AG09319 (cell line): ENCODE measurements at regions not wholly inside any gene's neighbourhood (a gene's known extent, or its start where the extent isn't known, plus 50 kb on each side); places are given as distances from the start of the nearest gene placed in this dataset.

ENCODE experiments used
- DNase-seq: peaks from one replicate; pipeline ENCODE4 v3.0.0-alpha.2; 2010; ENCODE audit warnings: low read depth; ENCODE audit errors: extremely low read depth
- TF ChIP-seq, protein P1 (sequence below): IDR thresholded peaks from 2 replicates; pipeline ENCODE4 v1.5.1; 2011; ENCODE audit warnings: low read depth, mild to moderate bottlenecking, inconsistent platforms, low read length, moderate library complexity

DNA sequence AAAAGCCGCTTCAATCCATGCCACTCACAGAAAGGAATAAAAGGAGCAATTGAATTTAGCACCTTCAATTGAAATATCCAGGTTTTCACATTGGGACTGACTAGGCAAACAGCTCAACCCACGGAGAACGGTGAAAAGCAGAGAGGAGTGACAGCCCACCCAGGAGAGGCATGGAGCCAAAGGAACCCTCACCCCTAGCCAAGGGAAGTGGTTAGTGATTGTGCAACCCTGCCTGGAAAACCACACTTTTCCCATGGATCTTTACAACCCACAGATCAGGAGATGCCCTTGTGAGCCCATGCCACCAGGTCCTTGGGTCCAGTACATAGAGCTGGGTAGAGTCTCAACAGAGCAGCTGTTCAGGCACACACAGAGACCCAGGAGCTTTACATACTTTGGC is 911.8 kb downstream of the EPHA7 start:
- TF ChIP-seq, protein P1, sequence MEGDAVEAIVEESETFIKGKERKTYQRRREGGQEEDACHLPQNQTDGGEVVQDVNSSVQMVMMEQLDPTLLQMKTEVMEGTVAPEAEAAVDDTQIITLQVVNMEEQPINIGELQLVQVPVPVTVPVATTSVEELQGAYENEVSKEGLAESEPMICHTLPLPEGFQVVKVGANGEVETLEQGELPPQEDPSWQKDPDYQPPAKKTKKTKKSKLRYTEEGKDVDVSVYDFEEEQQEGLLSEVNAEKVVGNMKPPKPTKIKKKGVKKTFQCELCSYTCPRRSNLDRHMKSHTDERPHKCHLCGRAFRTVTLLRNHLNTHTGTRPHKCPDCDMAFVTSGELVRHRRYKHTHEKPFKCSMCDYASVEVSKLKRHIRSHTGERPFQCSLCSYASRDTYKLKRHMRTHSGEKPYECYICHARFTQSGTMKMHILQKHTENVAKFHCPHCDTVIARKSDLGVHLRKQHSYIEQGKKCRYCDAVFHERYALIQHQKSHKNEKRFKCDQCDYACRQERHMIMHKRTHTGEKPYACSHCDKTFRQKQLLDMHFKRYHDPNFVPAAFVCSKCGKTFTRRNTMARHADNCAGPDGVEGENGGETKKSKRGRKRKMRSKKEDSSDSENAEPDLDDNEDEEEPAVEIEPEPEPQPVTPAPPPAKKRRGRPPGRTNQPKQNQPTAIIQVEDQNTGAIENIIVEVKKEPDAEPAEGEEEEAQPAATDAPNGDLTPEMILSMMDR: no peak
- no peak for DNase-seq

DNA sequence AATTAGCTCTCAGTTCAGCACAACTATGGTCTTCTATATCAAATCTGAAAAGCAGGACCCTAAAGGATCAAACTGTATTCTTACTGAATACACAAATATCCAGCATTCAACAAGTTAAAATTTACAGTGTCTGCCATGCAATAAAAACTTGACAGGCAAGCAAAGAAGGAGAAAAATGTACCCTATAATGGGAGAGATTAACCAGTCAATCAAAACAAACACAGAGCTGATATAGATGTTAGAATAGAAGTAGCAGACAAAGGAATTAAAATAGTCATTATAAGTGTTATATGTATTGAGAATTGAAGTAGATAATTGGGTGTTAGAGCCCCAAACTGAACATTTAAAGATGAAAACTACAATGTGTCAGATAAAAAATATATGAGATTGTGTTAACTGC is 914.9 kb downstream of the EPHA7 start:
- TF ChIP-seq, protein P1: no peak
- no peak for DNase-seq

DNA sequence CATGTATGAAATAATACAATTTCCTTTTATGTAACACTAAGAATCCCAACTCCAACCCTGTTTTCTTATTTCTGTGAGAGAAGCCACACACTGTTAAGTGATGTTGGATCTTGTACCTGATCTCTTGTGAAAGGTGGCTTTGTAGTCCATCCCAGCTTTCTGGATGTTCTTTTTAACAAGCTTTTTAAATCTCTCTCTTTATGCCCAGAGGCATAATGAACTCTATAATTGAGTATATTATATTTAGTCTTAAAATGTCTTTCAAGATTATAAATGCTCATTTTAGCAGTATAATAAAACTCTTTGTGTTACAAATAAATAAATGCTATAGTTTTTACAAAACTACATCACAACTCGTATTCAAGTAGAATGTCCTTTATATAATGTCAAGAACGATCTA is 922.1 kb downstream of the EPHA7 start:
- TF ChIP-seq, protein P1: no peak
- DNase-seq: no peak

DNA sequence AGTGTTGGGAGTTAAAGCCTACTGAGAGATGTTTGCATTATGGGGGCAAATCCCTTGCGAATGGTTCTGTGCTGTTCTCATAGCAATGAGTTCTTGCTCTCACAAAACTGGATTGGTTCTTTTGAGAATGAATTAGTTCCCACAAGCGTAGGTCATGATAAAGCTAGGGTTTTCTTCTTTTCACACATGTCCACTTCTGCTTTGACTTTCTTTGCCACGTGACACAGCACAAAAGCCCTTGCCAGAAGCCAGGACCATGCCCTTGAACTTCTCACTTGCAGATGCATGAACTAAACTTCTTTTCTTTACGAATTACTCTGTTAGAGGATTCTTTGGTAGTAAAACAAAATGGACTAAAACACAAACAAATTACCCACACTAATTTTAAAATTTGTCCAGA is 922.8 kb downstream of the EPHA7 start:
- TF ChIP-seq, protein P1: no peak
- DNase-seq: no peak

DNA sequence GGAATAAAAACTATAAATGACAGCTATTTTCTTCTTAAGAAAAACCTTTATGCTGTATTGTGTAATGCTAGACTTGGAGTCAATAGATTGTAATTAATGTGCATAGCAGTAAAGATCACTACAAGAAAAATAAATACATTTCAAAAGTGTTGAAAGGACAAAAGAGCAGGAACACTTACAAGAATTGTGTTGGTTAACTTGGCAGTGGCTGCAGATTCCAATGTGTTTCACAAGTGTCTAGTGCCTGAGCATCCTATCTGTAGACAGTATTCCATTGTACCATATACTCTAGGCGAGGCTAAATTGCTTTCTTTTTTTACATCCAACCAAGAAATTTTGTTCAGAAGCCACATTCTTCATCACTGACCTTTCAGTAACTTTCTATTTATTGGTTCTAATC is 924.1 kb downstream of the EPHA7 start:
- TF ChIP-seq, protein P1: no peak
- DNase-seq: no peak

DNA sequence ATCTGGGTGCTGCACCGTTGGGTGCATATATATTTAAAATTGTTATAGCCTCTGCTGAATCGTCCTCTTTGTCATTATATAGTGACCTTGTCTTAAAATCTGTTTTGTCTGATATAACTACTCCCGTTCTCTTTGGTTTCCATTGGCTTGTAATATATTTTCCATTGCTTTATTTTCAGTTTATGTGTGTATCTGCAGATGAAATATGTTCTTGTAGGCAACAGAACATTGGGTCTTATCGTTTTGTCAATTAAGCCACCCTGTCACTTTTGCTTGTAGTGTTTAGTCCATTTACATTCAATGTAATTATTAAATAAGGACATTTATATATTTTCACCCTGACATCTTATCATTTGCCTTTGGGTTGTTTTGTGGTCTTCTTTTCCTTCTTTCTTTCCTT is 933.9 kb downstream of the EPHA7 start:
- TF ChIP-seq, protein P1: no peak
- DNase-seq: no peak

DNA sequence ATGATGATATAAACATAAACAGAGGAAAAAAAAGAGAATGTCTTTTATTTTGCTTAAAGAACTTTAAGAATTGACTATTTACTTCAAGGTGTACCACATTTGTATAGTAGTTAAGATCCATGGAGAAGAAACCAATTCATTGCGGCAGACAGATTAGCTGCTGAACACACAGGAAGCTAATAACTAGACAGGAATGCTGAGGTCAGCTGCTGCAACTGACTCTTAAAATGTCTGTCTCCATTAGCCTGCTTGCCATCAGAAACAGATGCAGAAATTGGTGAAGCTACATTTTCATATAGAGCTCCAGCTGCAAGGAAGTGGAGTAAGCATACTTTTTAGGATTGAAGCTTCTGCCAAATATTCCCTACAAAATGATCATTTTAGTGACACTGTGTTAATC is 939.5 kb downstream of the EPHA7 start:
- TF ChIP-seq, protein P1: no peak
- no peak for DNase-seq
